ENCODE measurements at regions not wholly inside any gene's neighbourhood (a gene's known extent, or its start where the extent isn't known, plus 50 kb on each side); places are given as distances from the start of the nearest gene placed in this dataset.

DNA sequence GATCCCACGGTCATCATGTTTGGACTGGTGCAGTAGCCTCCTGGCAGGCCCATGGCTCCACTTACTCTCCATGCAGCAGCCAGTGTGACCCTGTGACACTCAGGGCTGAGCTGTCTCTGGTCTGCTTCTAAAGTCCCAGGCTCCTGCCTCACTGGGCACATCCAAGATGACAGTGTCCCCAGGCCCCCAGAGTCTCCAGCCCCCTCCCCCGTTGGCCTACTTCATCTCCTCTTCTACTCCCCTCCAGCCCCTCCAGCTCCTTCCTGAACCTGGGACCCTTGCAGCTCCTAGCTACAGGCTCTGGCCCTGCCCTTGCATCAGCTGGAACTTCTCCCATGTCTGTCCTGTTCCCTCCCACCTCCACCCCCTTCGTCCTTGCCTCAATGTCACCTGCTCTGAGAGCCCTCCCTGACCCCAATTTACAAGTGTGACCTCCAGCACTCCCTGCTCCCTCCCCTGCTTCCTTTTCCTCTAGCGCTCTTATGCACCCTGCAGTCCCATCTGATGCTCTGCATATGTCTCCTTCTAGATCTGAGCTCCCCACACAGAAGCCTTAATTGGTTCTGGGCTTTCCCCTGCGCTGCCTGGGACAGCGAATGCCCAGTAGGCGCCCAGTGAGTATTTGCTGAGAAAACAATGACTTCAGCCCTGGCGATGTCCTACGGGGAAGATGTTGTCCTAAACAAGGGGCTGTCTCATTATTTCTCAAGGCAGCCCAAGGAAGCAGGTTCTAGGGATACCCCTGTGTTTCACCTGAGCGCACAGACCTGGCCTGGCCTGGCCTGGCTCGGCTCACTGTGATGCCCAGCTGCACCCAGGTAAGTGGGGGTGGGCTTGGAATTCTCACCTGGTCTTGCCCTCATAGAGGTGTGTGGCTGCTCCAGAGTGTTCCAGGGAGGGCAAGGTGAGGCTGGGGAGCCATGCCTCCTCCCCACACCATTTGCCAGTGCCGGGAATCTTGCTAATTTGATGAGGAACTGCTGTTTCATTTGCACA is 600.6 kb downstream of the PTPRU start:
- ATAC-seq = no peak
- intact Hi-C loops (cut with DNase I) = no loop called here
- DNase-seq (ENCODE audit: low spot score) = no peak

- ATAC-seq (no peak), DNase-seq (ENCODE audit: low spot score) (no peak)
These were observed 599.6 kb downstream of the PTPRU start for GRCh38 chr1:29835874-29836273.

DNA sequence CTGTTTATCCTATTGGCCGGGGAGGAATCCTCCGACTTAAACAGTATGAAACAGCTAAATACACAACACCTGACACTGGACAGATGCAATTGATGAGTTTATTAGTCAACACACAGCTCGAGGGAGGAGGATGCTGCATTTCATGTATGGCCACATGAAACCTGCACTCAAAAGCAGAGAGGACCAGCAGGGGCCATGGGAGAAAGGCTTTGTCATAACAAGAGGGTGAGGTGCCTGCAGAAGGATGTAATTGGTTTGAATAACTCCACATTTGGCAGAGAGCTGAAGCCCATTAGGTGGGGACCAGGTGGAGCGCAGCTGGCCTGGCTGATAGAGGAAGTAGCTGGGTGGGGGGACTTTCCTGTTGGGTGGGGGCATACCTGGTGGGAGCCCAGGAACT is 599.1 kb downstream of the PTPRU start:
- no peak for DNase-seq (ENCODE audit: low spot score)
- ATAC-seq = no peak
- intact Hi-C loops (cut with DNase I) = no loop called here

More at GRCh38 chr1:29835874-29836273, 599.6 kb downstream of the PTPRU start:
- intact Hi-C loops (cut with DNase I) = no loop called here

GRCh38 chr1:29833581-29833980 is 597.3 kb downstream of the PTPRU start:
- no peak for DNase-seq (ENCODE audit: low spot score)
- ATAC-seq = no peak
- intact Hi-C loops (cut with DNase I) = no loop called here

- ATAC-seq (no peak), DNase-seq (ENCODE audit: low spot score) (no peak)
- intact Hi-C loops (cut with DNase I) = no loop called here
These were observed 596.6 kb downstream of the PTPRU start for GRCh38 chr1:29832936-29833335.

- no peak for DNase-seq (ENCODE audit: low spot score)
- intact Hi-C loops (cut with DNase I) = no loop called here
- ATAC-seq = no peak
These were observed 596.1 kb downstream of the PTPRU start for GRCh38 chr1:29832471-29832870.

- intact Hi-C loops (cut with DNase I) = no loop called here
- DNase-seq (ENCODE audit: low spot score) = no peak
- ATAC-seq = no peak
These were observed 595.3 kb downstream of the PTPRU start for GRCh38 chr1:29831500-29832117.

DNA sequence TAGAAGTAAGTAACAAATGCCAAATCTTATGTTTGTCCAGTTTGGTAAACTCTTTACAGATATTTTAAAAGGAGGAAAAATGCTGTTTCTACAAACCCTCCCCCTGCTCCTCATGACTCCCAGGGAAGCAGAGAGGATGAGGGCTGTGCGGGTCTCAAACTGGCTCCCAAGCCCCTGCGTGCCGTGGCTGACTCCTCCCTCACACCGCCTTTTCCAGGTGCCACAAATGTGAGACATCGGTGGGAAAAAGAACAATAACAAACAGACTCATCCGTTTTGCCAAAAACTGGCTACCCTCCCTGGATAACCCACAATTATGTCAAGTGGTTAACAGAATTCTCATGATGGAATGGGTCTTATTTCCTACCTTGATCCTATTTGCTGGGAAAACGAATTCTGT is 594.6 kb downstream of the PTPRU start:
- intact Hi-C loops (cut with DNase I) = no loop called here

DNA sequence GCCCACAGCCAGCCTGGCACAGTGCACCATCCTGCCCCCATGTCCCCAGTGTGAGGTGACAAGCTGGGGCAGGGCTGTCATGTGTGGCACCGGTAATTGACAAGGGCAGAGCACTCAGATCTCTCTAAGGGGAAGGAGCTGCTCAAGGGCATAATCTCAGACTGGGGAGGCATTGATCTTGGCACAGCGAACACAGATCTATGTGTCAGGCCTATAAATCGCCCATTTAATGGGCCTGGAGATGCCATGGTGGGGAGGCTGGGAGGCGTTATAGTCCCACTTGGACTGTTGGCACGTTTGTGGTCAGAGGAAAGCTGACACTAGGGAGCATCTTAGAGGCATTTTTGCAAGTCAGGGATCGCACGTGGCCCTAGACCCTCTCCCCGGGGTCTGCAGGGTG is 594.1 kb downstream of the PTPRU start:
- intact Hi-C loops (cut with DNase I) = no loop called here
- ATAC-seq (no peak), DNase-seq (ENCODE audit: low spot score) (no peak)

More for the DNA sequence above, 594.6 kb downstream of the PTPRU start:
- no peak for ATAC-seq
- DNase-seq (ENCODE audit: low spot score) = peak; percentile 15

DNA sequence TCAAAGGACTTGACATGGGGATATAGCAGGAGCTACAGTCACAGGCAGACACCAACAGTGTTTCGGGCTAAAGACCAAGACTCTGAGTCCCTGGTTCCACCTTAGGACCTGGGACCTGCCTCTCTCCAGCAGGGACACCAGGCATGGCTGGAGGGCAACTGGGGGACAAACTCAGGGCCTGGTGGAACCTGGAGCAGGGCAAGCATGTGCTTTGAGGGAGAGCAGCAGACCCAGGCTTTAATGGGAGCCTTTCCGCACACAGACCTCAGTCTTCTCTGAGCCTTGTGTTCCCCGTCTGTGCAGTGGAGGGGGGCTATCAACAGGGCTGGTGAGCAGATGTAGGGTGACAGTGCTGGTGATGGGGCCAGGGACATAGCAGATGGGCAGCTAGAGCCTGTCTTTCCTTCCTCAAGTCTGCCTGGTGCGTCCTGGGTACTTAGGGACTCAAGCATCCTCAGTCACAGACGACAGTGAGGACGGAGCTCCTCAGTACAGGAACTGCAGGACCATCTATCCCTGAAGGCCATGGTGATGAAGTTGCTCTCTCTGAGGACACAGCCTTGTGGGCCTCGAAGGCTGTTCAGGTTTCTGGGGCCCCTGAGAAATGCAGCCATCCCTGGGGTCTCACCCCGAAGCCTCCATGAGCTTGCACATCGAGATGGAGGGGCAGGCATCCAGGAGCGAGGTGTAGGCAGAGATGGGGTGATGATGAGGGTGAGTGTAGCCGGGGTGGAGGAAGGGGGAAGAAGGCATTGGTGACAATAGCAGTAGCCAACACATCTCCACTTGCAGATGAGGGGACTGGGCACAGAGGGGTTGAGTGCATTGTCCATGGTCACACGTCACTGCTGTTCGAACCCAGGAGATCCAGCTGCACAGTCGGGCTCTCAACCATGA is 593.4 kb downstream of the PTPRU start:
- ATAC-seq = no peak
- DNase-seq (ENCODE audit: low spot score) = peak; percentile 23
- intact Hi-C loops (cut with DNase I) = no loop called here

DNA sequence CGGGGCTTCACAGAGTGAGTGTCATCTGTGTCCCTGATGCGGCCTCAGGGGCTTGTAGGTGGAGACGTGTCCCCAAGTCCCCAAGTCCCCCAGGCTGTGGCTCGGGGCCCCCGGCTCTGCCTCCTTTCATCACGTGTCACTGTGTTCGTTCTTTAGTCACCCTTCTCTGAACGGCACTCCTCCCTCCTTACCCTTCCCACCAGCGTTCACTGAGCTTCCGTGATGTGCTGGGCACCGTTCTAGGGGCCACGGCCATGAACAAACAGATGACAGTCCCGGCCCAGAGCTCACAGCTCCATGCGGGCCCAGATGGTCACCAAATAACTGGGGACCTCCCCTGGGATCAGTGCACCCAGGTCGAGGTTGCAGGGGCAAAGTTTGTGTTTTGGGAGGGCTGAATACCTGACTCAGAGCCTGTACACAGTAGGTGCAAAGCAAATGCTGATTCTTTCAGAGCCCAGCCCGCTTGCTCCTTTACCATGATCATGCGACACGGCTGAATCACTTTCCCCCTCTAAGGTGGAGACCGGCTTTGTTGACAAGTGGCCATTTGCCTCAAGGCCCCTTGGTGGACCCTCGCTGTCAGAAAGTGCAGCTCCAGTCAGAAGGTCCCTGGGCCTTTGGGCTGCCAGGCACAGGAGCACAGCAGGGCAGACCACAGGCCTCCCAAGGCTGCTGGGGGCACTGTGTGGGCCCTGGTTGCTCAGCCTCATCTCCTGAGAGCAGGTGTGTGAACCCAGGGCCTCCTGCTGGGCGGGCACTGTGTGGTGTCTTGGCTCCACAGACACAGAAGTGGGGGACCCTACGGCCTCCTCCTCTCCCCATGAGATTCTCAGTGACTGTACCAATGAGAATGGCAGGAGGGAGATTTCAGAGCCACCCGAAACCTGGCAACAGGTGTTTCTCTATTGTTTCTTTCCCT is 592.5 kb downstream of the PTPRU start:
- ATAC-seq = no peak
- intact Hi-C loops (cut with DNase I) = no loop called here
- DNase-seq (ENCODE audit: low spot score) = peak; percentile 27

DNA sequence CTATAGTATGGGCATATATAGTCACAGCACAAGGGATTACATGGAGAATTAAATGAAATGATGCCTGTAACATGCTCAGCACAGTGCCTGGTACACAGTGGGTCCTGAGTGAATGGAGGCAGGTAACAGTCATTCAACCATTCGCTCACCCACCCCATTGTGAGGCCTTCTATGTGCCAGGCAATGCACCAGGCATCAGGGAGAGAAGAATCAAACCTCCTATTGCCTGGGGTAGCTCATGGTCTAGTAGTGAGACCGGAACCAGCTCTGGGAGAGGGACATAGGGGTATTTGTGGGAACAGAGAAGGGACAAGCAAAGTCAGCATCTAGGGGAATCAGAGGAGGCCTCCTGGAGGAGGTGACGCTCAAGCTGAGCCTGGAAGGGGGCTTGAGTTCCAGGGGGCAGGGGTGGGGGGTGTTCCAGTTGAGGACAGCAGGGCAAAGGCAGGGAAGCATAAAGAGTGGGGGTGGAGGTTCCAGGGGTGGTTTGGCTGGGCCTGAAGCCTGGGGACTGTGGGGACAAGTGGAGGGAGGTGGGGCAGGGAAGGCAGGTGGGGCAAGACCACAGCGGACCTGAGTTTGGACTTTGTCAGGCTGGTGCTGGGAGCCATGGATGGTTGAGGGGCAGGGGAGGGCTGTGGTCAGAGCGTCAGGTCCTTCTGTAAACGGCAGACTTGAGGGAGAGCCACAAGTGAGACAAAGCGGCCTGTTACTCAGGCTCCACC is 591.6 kb downstream of the PTPRU start:
- DNase-seq (ENCODE audit: low spot score) (peak; percentile 19), ATAC-seq (no peak)
- intact Hi-C loops (cut with DNase I) = no loop called here

GRCh38 chr1:29827237-29827750 is 591.0 kb downstream of the PTPRU start:
- DNase-seq (ENCODE audit: low spot score) (no peak), ATAC-seq (no peak)
- intact Hi-C loops (cut with DNase I) = no loop called here

DNA sequence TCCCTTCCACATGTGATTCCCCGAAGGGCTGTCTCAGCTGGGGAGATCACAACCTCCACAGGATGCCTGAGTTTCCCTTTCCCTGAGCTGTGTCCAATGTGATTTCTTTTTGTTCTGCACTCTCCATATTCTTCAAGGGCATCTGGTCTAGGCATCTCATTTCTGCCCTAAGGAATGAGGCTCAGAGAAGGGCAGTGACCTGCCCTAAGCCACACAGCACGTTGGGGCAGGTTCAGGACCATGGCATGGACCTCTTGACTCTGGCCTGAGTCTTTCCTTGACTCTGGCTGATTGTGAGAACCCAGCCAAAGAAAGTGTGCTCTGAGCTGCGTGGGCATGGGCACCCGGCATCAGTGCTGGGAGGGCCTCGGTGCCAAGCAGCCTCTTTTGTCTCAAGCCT is 590.3 kb downstream of the PTPRU start:
- intact Hi-C loops (cut with DNase I) = no loop called here
- no peak for ATAC-seq
- DNase-seq (ENCODE audit: low spot score) = no peak

GRCh38 chr1:29825941-29826415 is 589.7 kb downstream of the PTPRU start:
- intact Hi-C loops (cut with DNase I) = no loop called here
- DNase-seq (ENCODE audit: low spot score) = no peak
- ATAC-seq = no peak

GRCh38 chr1:29825274-29825940 is 589.1 kb downstream of the PTPRU start:
- ATAC-seq (no peak), DNase-seq (ENCODE audit: low spot score) (peak; percentile 15)
- intact Hi-C loops (cut with DNase I) = no loop called here

Measured in sciatic nerve (tissue), 2 donors.